ENCODE measurements at regions not wholly inside any gene's neighbourhood (a gene's known extent, or its start where the extent isn't known, plus 50 kb on each side); places are given as distances from the start of the nearest gene placed in this dataset.

GRCh38 chr15:29208836-29209235 lies 60.8 kb downstream of the NSMCE3 start:
- DNase-seq (ENCODE audit: low read depth in 4 of 4, low spot score in 2 of 4): no peak

GRCh38 chr15:29208352-29208751 lies 61.3 kb downstream of the NSMCE3 start:
- DNase-seq (ENCODE audit: low read depth in 4 of 4, low spot score in 2 of 4): peak; percentile 15 to 54 (median 44)

GRCh38 chr15:29207758-29208108 lies 61.9 kb downstream of the NSMCE3 start:
- DNase-seq (ENCODE audit: low read depth in 4 of 4, low spot score in 2 of 4): no peak

- no peak for DNase-seq (ENCODE audit: low read depth in 4 of 4, low spot score in 2 of 4)
Observed at GRCh38 chr15:29207027-29207757, 62.4 kb downstream of the NSMCE3 start.

GRCh38 chr15:29205186-29205585 lies 64.4 kb downstream of the NSMCE3 start:
- DNase-seq (ENCODE audit: low read depth in 4 of 4, low spot score in 2 of 4): no peak

- DNase-seq (ENCODE audit: low read depth in 4 of 4, low spot score in 2 of 4): no peak
Observed at GRCh38 chr15:29204369-29204755, 65.3 kb downstream of the NSMCE3 start.

GRCh38 chr15:29203718-29204368 lies 65.8 kb downstream of the NSMCE3 start:
- no peak for DNase-seq (ENCODE audit: low read depth in 4 of 4, low spot score in 2 of 4)

- no peak for DNase-seq (ENCODE audit: low read depth in 4 of 4, low spot score in 2 of 4)
Observed at GRCh38 chr15:29196722-29197121, 72.9 kb downstream of the NSMCE3 start.

- DNase-seq (ENCODE audit: low read depth in 4 of 4, low spot score in 2 of 4): no peak
Observed at GRCh38 chr15:29196290-29196689, 73.3 kb downstream of the NSMCE3 start.

GRCh38 chr15:29194866-29195265 lies 74.8 kb downstream of the NSMCE3 start:
- no peak for DNase-seq (ENCODE audit: low read depth in 4 of 4, low spot score in 2 of 4)

GRCh38 chr15:29183071-29183831 lies 86.4 kb downstream of the NSMCE3 start:
- DNase-seq (ENCODE audit: low read depth in 4 of 4, low spot score in 2 of 4): no peak

- DNase-seq (ENCODE audit: low read depth in 4 of 4, low spot score in 2 of 4): no peak
Observed at GRCh38 chr15:29182590-29182989, 87.0 kb downstream of the NSMCE3 start.

GRCh38 chr15:29172742-29173725 lies 96.6 kb downstream of the NSMCE3 start:
- DNase-seq (ENCODE audit: low read depth in 4 of 4, low spot score in 2 of 4): no peak

GRCh38 chr15:29170521-29170920 lies 99.1 kb downstream of the NSMCE3 start:
- DNase-seq (ENCODE audit: low read depth in 4 of 4, low spot score in 2 of 4): no peak

Data from left renal cortex interstitium (tissue), 4 donors.